OCI-LY7 (cell line): ENCODE measurements at regions not wholly inside any gene's neighbourhood (a gene's known extent, or its start where the extent isn't known, plus 50 kb on each side); places are given as distances from the start of the nearest gene placed in this dataset.

Experiments
- BruUV-seq: library from RNA; stranded (reverse); fragments of 400-500 nt; replicated peaks from 2 replicates; lab custom pipeline; 2021; lab: Mats Ljungman, UMichigan
- CTCF ChIA-PET: fragments of 300-600 bp; sonication (Branson Sonifier 250); formaldehyde crosslinking; loops from one replicate; lab custom pipeline; 2022; ENCODE audit warnings: antibody characterized with exemption; ENCODE audit not compliant: unreplicated experiment; lab: Charles Lee
- POLR2A ChIA-PET: fragments of 300-600 bp; sonication (Branson Sonifier 250); formaldehyde crosslinking; loops from one replicate; lab custom pipeline; 2022; ENCODE audit warnings: antibody characterized with exemption; lab: Charles Lee
- DNase-seq: peaks from one replicate; pipeline ENCODE4 v3.0.0-alpha.2; 2015; ENCODE audit warnings: low spot score
- H2AFZ ChIP-seq: fragments of 200-600 bp; sonication (generic), shearing (Covaris generic); 2 replicates; pipeline ENCODE4 v1.6.1; 2014; ENCODE audit warnings: mild to moderate bottlenecking, antibody characterized with exemption, low read length, moderate library complexity
- H3K27ac ChIP-seq: fragments of 200-600 bp; sonication (generic); 2 replicates; pipeline ENCODE4 v1.5.1; 2014; ENCODE audit warnings: mixed run types, low read depth, mild to moderate bottlenecking, moderate library complexity, low read length, inconsistent platforms; ENCODE audit not compliant: poor library complexity, severe bottlenecking
- H3K36me3 ChIP-seq: fragments of 200-600 bp; sonication (generic); 2 replicates; pipeline ENCODE4 v1.6.1; 2014; ENCODE audit warnings: mild to moderate bottlenecking, antibody characterized with exemption, low read length, moderate library complexity, mixed read lengths; ENCODE audit not compliant: insufficient read depth
- H3K4me1 ChIP-seq: fragments of 200-600 bp; sonication (generic); 2 replicates; pipeline ENCODE4 v1.5.1; 2014; ENCODE audit warnings: mild to moderate bottlenecking, low read length; ENCODE audit not compliant: insufficient read depth, poor library complexity, severe bottlenecking
- H3K4me2 ChIP-seq: fragments of 200-600 bp; sonication (generic); 2 replicates; pipeline ENCODE4 v1.6.1; 2014; ENCODE audit warnings: mild to moderate bottlenecking, low read length
- H3K4me3 ChIP-seq: fragments of 200-600 bp; sonication (generic); 2 replicates; pipeline ENCODE4 v1.5.1; 2014; ENCODE audit warnings: mild to moderate bottlenecking, low read depth, low read length; ENCODE audit not compliant: poor library complexity, severe bottlenecking
- H3K79me2 ChIP-seq: fragments of 200-600 bp; sonication (generic); 2 replicates; pipeline ENCODE4 v1.6.1; 2016; ENCODE audit warnings: low read depth, mild to moderate bottlenecking, low read length, moderate library complexity, mixed read lengths; ENCODE audit not compliant: insufficient read depth
- H3K9me2 ChIP-seq: fragments of 200-600 bp; sonication (generic); 2 replicates; pipeline ENCODE4 v1.6.1; 2016; ENCODE audit warnings: mild to moderate bottlenecking, low read length, mixed read lengths; ENCODE audit not compliant: insufficient read depth
- H3K9me3 ChIP-seq: fragments of 200-600 bp; sonication (generic); 2 replicates; pipeline ENCODE4 v1.6.1; 2014; ENCODE audit warnings: mild to moderate bottlenecking, mixed run types, low read length, mixed read lengths
- H4K20me1 ChIP-seq: fragments of 200-600 bp; sonication (generic); 2 replicates; pipeline ENCODE4 v1.6.1; 2014; ENCODE audit warnings: mild to moderate bottlenecking, antibody characterized with exemption, low read length, moderate library complexity, mixed read lengths; ENCODE audit not compliant: insufficient read depth
- CTCF ChIP-seq: fragments of 200-600 bp; sonication (generic); conservative IDR thresholded peaks from 2 replicates; pipeline ENCODE4 v1.5.1; 2014; ENCODE audit warnings: mild to moderate bottlenecking, antibody characterized with exemption, low read length, moderate library complexity, mixed read lengths
- EZH2phosphoT487 ChIP-seq: fragments of 200-600 bp; sonication (generic); IDR thresholded peaks from 2 replicates; pipeline ENCODE4 v1.6.1; 2018; ENCODE audit warnings: low read depth, borderline replicate concordance, mild to moderate bottlenecking, mixed run types, antibody characterized with exemption, low read length, moderate library complexity, mixed read lengths
- intact Hi-C: fragments of 100-400 bp; cut with micrococcal nuclease; formaldehyde crosslinking; loops from one replicate; pipeline ENCODE4 v1.10.0; 2022; ENCODE audit not compliant: unreplicated experiment

- intact Hi-C loops = no loop called here
- CTCF ChIA-PET = no interaction called here
These were observed 63.5 kb upstream of the PHACTR2 start for GRCh38 chr6:143614235-143614634.

GRCh38 chr6:143613749-143614148, 64.0 kb upstream of the PHACTR2 start:
- Histone ChIP-seq H4K20me1 (no peaks in the 10 kb centered on the region), H2AFZ (no peak overlapping the region), H3K79me2 (no peaks in the 10 kb centered on the region), H3K4me2 (no peak overlapping the region), H3K27ac (no peak overlapping the region), H3K4me1 (no peaks in the 10 kb centered on the region), H3K4me3 (no peak overlapping the region), H3K36me3 (no peaks in the 10 kb centered on the region), H3K9me3 (no peaks in the 10 kb centered on the region), H3K9me2 (no peaks in the 10 kb centered on the region)
- ChIA-PET POLR2A (no interaction called here), CTCF (no interaction called here)
- no peak for DNase-seq
- TF ChIP-seq CTCF = no peak
- TF ChIP-seq EZH2phosphoT487 = no peak
- intact Hi-C loops = no loop called here
- no TSS peak for BruUV-seq

More at GRCh38 chr6:143614235-143614634, 63.5 kb upstream of the PHACTR2 start:
- no peaks in the 10 kb centered on the region for H3K36me3 ChIP-seq
- H3K9me2 ChIP-seq = no peaks in the 10 kb centered on the region
- H3K9me3 ChIP-seq = no peaks in the 10 kb centered on the region
- POLR2A ChIA-PET = interaction anchor here (0.6 kb wide), 1 partner anchor 381 kb away, joined by 3 read pairs; no protein-coding TSS in a partner anchor
- no peak overlapping the region for H2AFZ ChIP-seq
- H3K4me3 ChIP-seq = no peak overlapping the region
- no peak overlapping the region for H3K27ac ChIP-seq
- no peak overlapping the region for H3K4me2 ChIP-seq
- H3K79me2 ChIP-seq = no peaks in the 10 kb centered on the region
- H3K4me1 ChIP-seq = no peaks in the 10 kb centered on the region
- no peak for DNase-seq
- TF ChIP-seq CTCF (no peak), EZH2phosphoT487 (no peak)
- no TSS peak for BruUV-seq
- no peaks in the 10 kb centered on the region for H4K20me1 ChIP-seq

- Histone ChIP-seq H3K4me2 (no peak overlapping the region), H3K4me3 (no peak overlapping the region), H3K27ac (no peak overlapping the region), H3K9me3 (no peaks in the 10 kb centered on the region), H3K36me3 (no peaks in the 10 kb centered on the region), H3K79me2 (no peaks in the 10 kb centered on the region), H3K9me2 (no peaks in the 10 kb centered on the region), H3K4me1 (no peaks in the 10 kb centered on the region), H2AFZ (no peak overlapping the region), H4K20me1 (no peaks in the 10 kb centered on the region)
- TF ChIP-seq CTCF = no peak
- ChIA-PET POLR2A (no interaction called here), CTCF (no interaction called here)
- intact Hi-C loops = no loop called here
- no peak for DNase-seq
- no TSS peak for BruUV-seq
These were observed 65.6 kb upstream of the PHACTR2 start for GRCh38 chr6:143612186-143612585.
